Adrenal gland (tissue), 5 donors: ENCODE measurements at regions not wholly inside any gene's neighbourhood (a gene's known extent, or its start where the extent isn't known, plus 50 kb on each side); places are given as distances from the start of the nearest gene placed in this dataset.

Experiments used
- CTCF ChIP-seq, 6 experiments: fragments of 450-650 bp in 4 of 6; fragments of 200-600 bp in 2 of 6; sonication (generic) in 1 of 6; IDR thresholded peaks; 1 replicate in 5 of 6; 2 replicates in 1 of 6; pipeline versions ENCODE4 v1.5.1 to v1.8.0; 2016 to 2021; ENCODE audit warnings: antibody characterized with exemption in 6 of 6, mild to moderate bottlenecking in 2 of 6, moderate library complexity in 1 of 6
- POLR2A ChIP-seq, 2 donors: fragments of 450-650 bp; IDR thresholded peaks; one replicate each; pipeline ENCODE4 v1.6.1; 2017; ENCODE audit warnings: antibody characterized with exemption in 2 of 2, mild to moderate bottlenecking in 2 of 2, moderate library complexity in 1 of 2
- donor health status: DM: no; HTN: no; CAD: no.

- no peak for TF ChIP-seq CTCF (IDR thresholded peaks at IDR 0.05)
- no peak for TF ChIP-seq POLR2A (IDR thresholded peaks at IDR 0.05)
These were observed 623.5 kb upstream of the NUDT12 start for GRCh38 chr5:104186100-104186499.
